ENCODE measurements at regions not wholly inside any gene's neighbourhood (a gene's known extent, or its start where the extent isn't known, plus 50 kb on each side); places are given as distances from the start of the nearest gene placed in this dataset.

DNA sequence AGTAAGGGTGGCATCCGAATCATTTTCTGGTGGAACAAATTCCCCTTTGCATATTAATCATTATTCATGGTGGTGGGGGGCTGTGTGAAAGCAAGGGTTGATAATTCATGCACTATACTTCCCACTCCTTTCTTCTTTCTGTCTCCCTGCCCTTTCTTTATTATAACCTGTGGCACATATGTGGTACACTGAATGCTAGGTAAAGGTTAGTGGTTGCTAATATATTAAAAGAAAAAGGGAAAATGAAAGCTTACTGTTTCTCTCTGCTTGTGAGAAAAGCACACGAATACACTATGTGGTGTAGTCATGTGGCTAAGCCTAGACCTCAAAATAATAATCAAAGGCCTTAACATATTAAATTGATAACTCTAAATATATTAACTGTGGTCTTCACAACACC, 178.4 kb upstream of the RPS6KA3 start:
- H3K4me2 ChIP-seq (ENCODE audit: low read length), result no peak overlapping the region
- H3K9me2 ChIP-seq (ENCODE audit: insufficient read depth, low read length), result no peaks in the 10 kb centered on the region
- TF ChIP-seq EZH2phosphoT487 (IDR thresholded peaks at IDR 0.05; ENCODE audit: borderline replicate concordance, low read depth, low read length), result no peak
- TF ChIP-seq, protein P1, sequence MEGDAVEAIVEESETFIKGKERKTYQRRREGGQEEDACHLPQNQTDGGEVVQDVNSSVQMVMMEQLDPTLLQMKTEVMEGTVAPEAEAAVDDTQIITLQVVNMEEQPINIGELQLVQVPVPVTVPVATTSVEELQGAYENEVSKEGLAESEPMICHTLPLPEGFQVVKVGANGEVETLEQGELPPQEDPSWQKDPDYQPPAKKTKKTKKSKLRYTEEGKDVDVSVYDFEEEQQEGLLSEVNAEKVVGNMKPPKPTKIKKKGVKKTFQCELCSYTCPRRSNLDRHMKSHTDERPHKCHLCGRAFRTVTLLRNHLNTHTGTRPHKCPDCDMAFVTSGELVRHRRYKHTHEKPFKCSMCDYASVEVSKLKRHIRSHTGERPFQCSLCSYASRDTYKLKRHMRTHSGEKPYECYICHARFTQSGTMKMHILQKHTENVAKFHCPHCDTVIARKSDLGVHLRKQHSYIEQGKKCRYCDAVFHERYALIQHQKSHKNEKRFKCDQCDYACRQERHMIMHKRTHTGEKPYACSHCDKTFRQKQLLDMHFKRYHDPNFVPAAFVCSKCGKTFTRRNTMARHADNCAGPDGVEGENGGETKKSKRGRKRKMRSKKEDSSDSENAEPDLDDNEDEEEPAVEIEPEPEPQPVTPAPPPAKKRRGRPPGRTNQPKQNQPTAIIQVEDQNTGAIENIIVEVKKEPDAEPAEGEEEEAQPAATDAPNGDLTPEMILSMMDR (conservative IDR thresholded peaks at IDR 0.05; ENCODE audit: low read length), result no peak
- H4K20me1 ChIP-seq (ENCODE audit: insufficient read depth, low read length), result no peaks in the 10 kb centered on the region
- BruUV-seq (replicated peaks), result no TSS peak
- H2AFZ ChIP-seq (ENCODE audit: low read length), result no peak overlapping the region
- intact Hi-C loops (cut with micrococcal nuclease; ENCODE audit: unreplicated experiment), result no loop called here
- H3K79me2 ChIP-seq (ENCODE audit: insufficient read depth, low read depth, low read length), result no peaks in the 10 kb centered on the region
- CTCF ChIA-PET (ENCODE audit: unreplicated experiment), result no interaction called here
- no peak for DNase-seq (ENCODE audit: low spot score)
- H3K27ac ChIP-seq (ENCODE audit: low read depth, low read length, poor library complexity, severe bottlenecking), result no peak overlapping the region
- H3K9me3 ChIP-seq (ENCODE audit: low read length), result no peaks in the 10 kb centered on the region
- H3K4me1 ChIP-seq (ENCODE audit: insufficient read depth, low read length, poor library complexity, severe bottlenecking), result no peaks in the 10 kb centered on the region
- no peaks in the 10 kb centered on the region for H3K36me3 ChIP-seq (ENCODE audit: insufficient read depth, low read length)
- POLR2A ChIA-PET, result no interaction called here
- no peak overlapping the region for H3K4me3 ChIP-seq (ENCODE audit: low read depth, low read length, poor library complexity, severe bottlenecking)

DNA sequence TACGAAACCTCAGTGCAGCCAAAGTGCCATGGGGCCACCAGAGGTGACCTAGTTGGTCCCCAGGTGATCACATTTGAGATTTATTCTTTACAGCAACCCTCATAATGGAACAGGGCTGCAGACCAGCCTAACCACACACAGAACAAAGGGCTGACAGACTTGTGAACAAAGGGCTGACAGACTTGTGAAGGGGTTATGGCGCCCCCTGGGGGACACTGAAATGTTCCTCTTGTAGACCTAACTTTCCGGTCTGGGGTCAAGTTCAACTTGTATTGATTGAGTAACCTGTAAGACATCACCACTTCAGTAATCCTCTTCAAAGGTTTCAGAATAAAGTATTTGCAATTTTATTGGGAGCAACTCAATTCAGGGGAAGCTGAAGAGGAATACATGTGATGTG, 175.9 kb upstream of the RPS6KA3 start:
- no peak for TF ChIP-seq EZH2phosphoT487 (IDR thresholded peaks at IDR 0.05; ENCODE audit: borderline replicate concordance, low read depth, low read length)
- TF ChIP-seq, protein P1 (conservative IDR thresholded peaks at IDR 0.05; ENCODE audit: low read length), result peak; percentile 82
- intact Hi-C loops (cut with micrococcal nuclease; ENCODE audit: unreplicated experiment), result loop anchor here (1.0 kb wide), 1 partner anchor 189 kb away; no protein-coding TSS in a partner anchor
- Histone ChIP-seq H2AFZ (ENCODE audit: low read length) (no peak overlapping the region), H3K36me3 (ENCODE audit: insufficient read depth, low read length) (no peaks in the 10 kb centered on the region), H3K9me2 (ENCODE audit: insufficient read depth, low read length) (no peaks in the 10 kb centered on the region), H3K9me3 (ENCODE audit: low read length) (no peaks in the 10 kb centered on the region), H3K4me2 (ENCODE audit: low read length) (no peak overlapping the region), H4K20me1 (ENCODE audit: insufficient read depth, low read length) (no peaks in the 10 kb centered on the region), H3K27ac (ENCODE audit: low read depth, low read length, poor library complexity, severe bottlenecking) (no peak overlapping the region), H3K4me3 (ENCODE audit: low read depth, low read length, poor library complexity, severe bottlenecking) (no peak overlapping the region), H3K79me2 (ENCODE audit: insufficient read depth, low read depth, low read length) (no peaks in the 10 kb centered on the region), H3K4me1 (ENCODE audit: insufficient read depth, low read length, poor library complexity, severe bottlenecking) (no peaks in the 10 kb centered on the region)
- no TSS peak for BruUV-seq (replicated peaks)
- DNase-seq (ENCODE audit: low spot score), result peak; percentile 76
- ChIA-PET POLR2A (no interaction called here), CTCF (ENCODE audit: unreplicated experiment) (no interaction called here)

DNA sequence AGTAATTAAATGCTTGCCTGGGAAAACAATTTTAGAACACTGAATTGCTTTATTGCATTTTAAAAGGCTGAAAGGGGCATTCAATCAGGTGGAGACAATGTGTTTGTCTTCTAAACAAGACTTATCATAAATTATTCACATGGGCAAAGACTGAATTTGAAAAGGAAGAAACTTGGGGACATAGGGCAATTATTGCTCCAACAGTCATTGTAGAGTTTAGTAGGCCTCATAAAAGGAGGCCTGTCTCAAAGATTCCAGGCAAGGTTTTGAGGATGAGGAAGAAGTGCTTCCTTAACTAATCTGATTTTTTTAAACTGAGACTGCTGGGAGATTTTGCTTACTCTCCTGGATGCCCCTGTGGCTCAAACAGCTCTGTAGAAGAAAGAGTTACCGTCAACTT, 174.4 kb upstream of the RPS6KA3 start:
- ChIA-PET POLR2A (no interaction called here), CTCF (ENCODE audit: unreplicated experiment) (no interaction called here)
- H3K36me3 ChIP-seq (ENCODE audit: insufficient read depth, low read length), result no peaks in the 10 kb centered on the region
- no peaks in the 10 kb centered on the region for H3K9me2 ChIP-seq (ENCODE audit: insufficient read depth, low read length)
- no peak overlapping the region for H2AFZ ChIP-seq (ENCODE audit: low read length)
- no peak overlapping the region for H3K27ac ChIP-seq (ENCODE audit: low read depth, low read length, poor library complexity, severe bottlenecking)
- BruUV-seq (replicated peaks), result no TSS peak
- H3K9me3 ChIP-seq (ENCODE audit: low read length), result no peaks in the 10 kb centered on the region
- H3K4me2 ChIP-seq (ENCODE audit: low read length), result no peak overlapping the region
- no peaks in the 10 kb centered on the region for H4K20me1 ChIP-seq (ENCODE audit: insufficient read depth, low read length)
- no peak for DNase-seq (ENCODE audit: low spot score)
- no peaks in the 10 kb centered on the region for H3K79me2 ChIP-seq (ENCODE audit: insufficient read depth, low read depth, low read length)
- TF ChIP-seq EZH2phosphoT487 (IDR thresholded peaks at IDR 0.05; ENCODE audit: borderline replicate concordance, low read depth, low read length), result no peak
- TF ChIP-seq, protein P1 (conservative IDR thresholded peaks at IDR 0.05; ENCODE audit: low read length), result no peak
- no peak overlapping the region for H3K4me3 ChIP-seq (ENCODE audit: low read depth, low read length, poor library complexity, severe bottlenecking)
- no peaks in the 10 kb centered on the region for H3K4me1 ChIP-seq (ENCODE audit: insufficient read depth, low read length, poor library complexity, severe bottlenecking)
- intact Hi-C loops (cut with micrococcal nuclease; ENCODE audit: unreplicated experiment), result no loop called here
